AG10803 (cell line): ENCODE measurements at regions not wholly inside any gene's neighbourhood (a gene's known extent, or its start where the extent isn't known, plus 50 kb on each side); places are given as distances from the start of the nearest gene placed in this dataset.

Experiments used
- DNase-seq: peaks from one replicate; pipeline ENCODE4 v3.0.0; 2010; ENCODE audit warnings: low read depth
- H3K4me3 ChIP-seq: 2 replicates; pipeline ENCODE4 v1.5.1; 2011; ENCODE audit warnings: mild to moderate bottlenecking, low read length, control low read depth
- TF ChIP-seq, protein P1 (sequence below): conservative IDR thresholded peaks from 2 replicates; pipeline ENCODE4 v1.5.1; 2011; ENCODE audit warnings: mild to moderate bottlenecking, low read length, control low read depth, inconsistent platforms

DNA sequence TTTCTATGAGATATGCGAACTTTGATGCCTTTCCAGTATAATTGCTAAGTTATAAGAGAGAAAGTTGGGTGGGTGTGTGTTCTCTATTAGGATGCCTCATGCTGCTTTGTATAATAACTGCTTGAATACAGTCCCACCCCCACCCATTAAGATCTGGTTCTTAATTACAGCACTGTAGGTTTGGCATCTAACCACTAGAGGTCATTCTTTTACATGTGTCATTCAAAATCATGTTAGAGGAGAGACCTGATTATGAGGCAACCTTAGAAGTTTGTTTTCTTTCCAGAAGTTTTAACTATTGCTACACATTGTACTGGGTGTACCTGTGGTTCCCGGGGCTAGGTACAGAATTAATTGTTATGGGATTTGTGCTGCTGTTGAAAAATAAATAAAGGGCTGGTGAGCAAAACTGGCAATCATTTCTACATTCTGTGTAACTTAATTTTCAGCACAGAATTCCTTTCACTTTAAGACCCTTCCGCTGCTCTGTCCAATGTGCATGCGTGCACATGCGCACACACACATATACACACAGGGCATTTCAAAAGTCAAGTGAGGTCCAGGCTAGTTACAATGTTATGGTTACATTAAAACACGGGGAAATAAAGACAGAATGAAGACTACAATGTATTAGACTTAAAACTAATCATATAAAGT lies 1156.3 kb downstream of the SORCS3 start:
- TF ChIP-seq, protein P1, sequence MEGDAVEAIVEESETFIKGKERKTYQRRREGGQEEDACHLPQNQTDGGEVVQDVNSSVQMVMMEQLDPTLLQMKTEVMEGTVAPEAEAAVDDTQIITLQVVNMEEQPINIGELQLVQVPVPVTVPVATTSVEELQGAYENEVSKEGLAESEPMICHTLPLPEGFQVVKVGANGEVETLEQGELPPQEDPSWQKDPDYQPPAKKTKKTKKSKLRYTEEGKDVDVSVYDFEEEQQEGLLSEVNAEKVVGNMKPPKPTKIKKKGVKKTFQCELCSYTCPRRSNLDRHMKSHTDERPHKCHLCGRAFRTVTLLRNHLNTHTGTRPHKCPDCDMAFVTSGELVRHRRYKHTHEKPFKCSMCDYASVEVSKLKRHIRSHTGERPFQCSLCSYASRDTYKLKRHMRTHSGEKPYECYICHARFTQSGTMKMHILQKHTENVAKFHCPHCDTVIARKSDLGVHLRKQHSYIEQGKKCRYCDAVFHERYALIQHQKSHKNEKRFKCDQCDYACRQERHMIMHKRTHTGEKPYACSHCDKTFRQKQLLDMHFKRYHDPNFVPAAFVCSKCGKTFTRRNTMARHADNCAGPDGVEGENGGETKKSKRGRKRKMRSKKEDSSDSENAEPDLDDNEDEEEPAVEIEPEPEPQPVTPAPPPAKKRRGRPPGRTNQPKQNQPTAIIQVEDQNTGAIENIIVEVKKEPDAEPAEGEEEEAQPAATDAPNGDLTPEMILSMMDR: peak; percentile 15
- no peak overlapping the region for H3K4me3 ChIP-seq
- DNase-seq: no peak

DNA sequence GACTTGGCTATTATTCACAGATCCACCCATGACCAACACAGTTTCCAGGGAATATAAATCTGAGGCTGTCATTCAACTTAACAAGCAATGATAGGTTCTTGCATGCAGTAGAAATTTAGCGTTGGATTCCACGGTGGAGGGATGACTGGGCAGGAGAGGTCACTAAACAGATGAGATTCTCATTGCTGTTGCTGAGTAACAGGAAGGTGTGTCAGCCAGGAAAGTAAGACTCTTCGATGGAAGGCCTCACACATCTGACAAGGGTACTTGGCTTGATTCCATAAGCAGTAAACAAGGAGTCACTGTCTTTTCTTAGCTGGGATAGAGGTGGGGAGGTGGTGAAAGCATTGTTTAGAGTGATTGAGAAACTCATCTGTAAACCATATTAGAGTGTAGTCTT lies 1152.0 kb downstream of the SORCS3 start:
- TF ChIP-seq, protein P1: no peak
- no peak for DNase-seq
- no peak overlapping the region for H3K4me3 ChIP-seq

DNA sequence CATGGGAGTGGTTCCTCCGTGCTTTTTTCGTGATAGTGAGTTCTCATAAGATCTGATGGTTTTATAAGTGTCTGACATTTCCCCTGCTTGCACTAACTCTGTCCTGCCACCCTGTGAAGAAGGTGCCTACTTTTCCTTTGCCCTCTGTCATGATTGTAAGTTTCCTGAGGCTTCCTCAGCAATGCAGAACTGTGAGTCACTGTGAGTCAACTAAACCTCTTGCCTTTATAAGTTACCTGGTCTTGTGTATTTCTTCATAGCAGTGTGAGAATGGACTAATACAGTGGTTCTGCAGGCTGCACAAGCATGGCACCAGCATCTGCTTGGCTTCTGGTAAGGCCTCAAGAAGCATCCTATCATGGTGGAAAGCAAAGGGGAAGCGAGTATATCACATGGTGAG lies 1144.6 kb downstream of the SORCS3 start:
- TF ChIP-seq, protein P1: no peak
- no peak for DNase-seq
- H3K4me3 ChIP-seq: no peak overlapping the region

DNA sequence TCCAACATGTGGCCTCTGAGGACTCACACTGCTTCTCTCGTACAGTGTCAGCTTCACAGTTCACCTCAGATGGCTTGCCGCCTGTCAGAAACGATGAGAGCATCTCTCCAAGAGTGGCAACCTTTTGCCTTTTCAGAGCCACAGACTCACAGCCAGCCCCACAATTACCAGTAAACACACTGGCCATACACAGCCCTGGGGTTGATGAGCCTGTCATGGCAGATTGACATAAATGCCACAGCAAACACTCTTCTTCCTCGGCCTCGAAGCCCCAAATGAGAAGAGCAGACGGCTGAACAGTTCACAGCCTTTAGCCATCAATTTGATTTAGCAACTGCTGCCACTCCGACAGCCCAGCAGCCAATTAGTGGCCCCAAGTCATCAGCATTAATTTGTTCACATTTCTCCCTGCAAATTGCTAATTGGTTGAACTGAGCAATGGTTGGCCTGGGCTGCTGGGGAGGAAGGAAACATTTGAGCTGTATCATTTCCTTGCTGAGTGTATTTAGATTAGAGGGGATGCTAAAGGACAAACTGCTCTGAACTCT lies 1142.9 kb downstream of the SORCS3 start:
- no peak overlapping the region for H3K4me3 ChIP-seq
- TF ChIP-seq, protein P1: no peak
- DNase-seq: no peak

DNA sequence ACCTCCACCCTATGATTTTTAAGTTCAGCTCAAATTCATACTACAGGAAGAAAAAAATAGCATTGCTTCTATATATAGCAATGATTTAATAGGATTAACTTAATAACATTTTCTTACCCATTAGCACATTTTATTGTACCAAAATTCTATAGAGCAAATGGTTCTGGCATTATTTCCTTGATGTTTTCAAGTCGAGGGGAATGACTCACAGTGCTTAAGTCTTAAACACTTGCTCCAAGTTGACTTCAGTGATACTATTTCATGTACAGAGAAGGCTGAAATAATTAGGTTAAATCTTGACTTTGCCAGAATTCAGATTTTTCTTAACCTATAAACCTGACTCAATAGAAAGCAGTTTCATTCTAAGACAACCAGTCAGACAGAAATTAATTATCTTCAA lies 1133.8 kb downstream of the SORCS3 start:
- TF ChIP-seq, protein P1: no peak
- H3K4me3 ChIP-seq: no peak overlapping the region
- no peak for DNase-seq

DNA sequence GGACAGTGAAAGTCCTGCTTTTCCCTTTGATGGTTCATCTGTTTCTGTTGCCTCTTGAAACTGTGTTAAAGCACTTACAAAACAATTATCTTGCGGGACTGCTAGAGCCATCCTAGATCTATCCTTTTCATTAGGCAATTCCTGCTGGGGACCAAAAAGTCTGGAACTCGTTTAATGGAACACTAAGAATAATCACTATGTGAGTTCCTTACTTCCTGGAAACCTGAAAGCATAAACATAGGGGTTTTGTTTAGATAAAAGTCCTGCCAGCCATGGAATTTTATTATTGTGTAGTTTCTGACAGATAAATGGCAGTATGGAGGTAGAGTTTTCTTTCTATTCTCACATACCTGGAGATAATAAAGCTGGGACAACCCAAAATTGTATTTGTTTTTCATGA lies 1133.3 kb downstream of the SORCS3 start:
- no peak for DNase-seq
- H3K4me3 ChIP-seq: no peak overlapping the region
- TF ChIP-seq, protein P1: no peak

DNA sequence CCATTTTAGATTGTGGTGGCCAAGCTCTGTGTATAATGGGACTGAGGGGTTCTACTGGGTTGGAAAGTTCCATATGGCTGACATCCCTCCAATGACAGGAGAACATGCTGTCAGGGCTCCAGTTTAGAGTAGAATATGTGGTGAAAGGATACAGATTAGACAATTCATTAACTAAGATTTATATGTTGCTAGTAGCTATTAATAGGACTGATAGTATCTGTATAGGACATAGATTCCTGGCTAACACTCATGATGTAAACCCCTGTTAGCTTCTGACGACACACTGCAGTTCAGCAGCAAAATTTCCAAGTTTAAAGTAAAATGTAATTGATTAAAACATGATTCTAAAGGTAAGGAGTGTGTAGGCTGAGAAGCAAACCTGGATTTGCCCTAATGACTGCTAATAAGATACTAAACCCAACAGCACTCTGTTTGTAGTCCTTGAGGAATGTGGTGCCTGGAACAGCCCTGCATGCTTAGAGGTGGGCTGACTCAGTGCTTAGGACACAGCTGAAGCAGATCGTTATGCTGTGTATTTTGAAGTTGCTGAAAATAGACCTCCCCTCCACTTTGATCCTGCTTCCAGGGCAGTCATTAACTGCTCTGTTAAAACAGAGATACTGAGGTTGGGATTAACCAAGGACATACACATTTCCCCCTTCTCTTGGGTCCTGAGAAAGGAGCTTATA lies 1129.6 kb downstream of the SORCS3 start:
- no peak overlapping the region for H3K4me3 ChIP-seq
- no peak for DNase-seq
- TF ChIP-seq, protein P1: no peak
